Kasumi-1 (cell line): ENCODE measurements at regions not wholly inside any gene's neighbourhood (a gene's known extent, or its start where the extent isn't known, plus 50 kb on each side); places are given as distances from the start of the nearest gene placed in this dataset.
"Not testable (repeated sequence)": the region's sequence is repeated elsewhere in the genome, so short reads cannot be mapped to it uniquely, and the experiment has no call there.

ENCODE experiments used
- DNase-seq, 2 experiments: peaks; one replicate each; lab custom pipeline; 2025; lab: John Stamatoyannopoulos, UW

DNA sequence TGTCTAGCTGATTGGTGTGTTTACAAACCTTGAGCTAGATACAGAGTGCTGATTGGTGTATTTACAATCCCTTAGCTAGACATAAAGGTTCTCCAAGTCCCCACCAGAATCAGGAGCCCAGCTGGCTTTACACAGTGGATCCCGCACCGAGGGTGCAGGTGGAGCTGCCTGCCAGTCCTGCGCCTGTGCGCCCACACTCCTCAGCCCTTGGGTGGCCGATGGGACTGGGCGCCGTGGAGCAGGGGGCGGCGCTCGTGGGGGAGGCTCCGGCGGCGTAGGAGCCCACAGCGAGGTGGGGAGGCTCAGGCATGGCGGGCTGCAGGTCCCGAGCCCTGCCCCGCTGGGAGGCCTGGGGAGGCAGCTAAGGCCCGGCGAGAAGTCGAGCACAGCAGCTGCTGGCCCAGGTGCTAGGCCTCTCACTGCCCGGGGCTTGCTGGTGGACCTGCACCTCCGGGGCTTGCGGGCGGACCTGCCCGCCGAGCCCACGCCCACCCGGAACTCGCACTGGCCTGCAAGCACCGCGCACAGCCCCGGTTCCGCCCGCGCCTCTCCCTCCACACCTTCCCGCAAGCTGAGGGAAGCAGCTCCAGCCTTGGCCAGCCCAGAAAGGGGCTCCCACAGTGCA lies 51.0 kb upstream of the CDYL start:
- DNase-seq, result not testable (repeated sequence)

DNA sequence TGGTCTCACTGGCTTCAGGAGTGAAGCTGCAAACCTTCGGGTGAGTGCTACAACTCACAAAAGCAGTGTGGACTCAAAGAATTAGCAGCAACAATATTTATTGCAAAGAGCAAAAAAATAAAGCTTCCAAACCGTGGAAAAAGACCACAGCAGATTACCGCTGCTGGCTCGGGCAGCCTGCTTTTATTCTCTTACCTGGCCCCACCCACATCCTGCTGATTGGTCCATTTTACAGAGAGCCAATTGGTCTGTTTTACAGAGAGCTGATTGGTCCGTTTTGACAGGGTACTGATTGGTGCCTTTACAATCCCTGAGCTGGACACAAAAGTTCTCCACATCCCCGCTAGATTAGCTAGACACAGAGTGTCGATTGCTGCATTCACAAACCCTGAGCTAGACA lies 51.5 kb upstream of the CDYL start:
- DNase-seq, result not testable (repeated sequence)

DNA sequence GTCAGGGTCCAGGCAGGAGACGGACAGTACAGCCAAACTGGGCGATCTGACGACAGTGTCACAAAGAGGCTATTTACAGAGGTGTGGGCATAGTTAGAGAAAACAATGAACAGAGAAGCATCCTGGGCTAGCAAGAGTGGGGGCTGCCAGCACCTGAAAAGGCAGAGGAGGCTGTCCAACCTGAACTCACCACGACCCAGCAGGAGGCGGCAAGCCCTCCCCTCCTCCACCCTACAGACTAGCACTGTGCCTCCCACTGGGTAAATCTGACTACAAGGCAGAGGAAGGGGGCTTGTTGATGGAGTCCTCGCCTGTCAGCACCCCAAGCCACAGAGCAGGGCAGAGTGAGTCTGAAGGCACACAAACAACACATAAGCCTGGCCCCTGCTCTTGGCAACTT lies 52.8 kb upstream of the CDYL start:
- DNase-seq, result no peak

DNA sequence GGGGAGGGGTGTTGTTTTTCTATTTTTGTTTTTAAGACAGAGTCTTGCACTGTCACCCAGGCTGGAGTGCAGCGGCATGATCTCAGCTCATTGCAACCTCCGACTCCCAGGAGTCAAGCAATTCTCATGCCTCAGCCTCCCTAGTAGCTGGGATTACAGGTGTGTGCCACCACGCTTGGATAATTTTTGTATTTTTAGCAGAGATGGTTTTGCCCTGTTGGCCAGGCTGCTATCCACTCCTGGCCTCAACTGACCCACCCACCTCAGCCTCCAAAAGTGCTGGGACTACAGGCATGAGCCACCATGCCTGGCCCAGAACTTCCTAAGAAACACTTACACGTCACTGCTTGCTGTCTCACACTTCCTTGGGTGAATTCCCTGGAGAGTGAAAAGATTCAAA lies 54.8 kb upstream of the CDYL start:
- not testable (repeated sequence) for DNase-seq

DNA sequence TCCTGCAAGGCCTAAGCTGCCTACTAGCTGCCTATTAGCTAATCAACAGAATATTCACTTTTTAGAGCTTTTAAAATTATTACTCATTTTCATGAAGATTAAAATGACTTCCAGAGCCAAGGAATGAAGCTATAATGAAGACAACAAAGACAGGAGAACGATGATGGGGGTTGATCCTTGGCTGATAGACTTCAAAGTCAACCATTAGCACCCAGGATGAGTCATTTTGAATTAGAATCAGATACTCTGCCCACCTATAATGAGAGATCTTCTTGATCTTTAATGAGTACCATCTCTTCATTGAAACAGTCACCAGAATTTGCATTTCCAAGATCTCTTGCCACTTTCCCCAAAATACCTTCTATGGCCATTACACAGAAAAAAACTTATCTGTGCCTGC lies 56.7 kb upstream of the CDYL start:
- no peak for DNase-seq

DNA sequence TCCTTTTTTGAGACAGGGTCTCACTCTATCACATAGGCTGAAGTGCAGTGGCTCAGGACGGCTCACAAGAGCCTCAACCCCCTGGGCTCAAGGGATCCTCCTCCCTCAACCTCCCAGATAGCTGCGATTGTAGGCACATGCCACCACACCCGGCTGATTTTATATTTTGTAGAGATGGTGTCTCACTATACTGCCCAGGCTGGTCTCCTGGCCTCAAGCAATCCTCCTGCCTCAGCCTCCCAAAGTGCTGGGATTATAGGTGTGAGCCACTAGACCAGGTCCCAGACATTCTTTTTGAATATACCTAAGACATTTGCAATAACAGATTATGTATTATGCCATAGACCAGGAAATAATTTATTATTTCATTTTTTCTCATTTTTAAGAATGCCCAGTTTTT lies 58.3 kb upstream of the CDYL start:
- DNase-seq, result no peak

DNA sequence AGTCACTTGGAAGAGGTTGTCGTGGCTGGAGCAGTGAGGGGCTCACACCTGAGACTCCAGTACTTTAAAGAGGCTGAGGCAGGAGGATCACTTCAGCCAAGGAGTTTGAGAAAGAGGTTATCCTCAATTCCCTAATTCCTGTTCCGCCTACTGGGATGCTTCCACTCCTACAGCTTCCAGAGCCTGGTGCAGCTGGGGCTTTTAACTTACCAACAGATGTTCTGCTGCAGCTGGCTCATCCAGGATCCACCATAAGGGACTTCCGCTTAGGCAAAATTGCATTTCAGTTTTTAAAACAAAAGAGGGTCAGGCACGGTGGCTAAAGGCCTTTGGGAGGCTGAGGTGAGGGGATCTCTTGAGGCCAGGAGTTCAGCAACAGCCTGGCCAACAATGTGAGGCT lies 59.1 kb upstream of the CDYL start:
- no peak for DNase-seq

DNA sequence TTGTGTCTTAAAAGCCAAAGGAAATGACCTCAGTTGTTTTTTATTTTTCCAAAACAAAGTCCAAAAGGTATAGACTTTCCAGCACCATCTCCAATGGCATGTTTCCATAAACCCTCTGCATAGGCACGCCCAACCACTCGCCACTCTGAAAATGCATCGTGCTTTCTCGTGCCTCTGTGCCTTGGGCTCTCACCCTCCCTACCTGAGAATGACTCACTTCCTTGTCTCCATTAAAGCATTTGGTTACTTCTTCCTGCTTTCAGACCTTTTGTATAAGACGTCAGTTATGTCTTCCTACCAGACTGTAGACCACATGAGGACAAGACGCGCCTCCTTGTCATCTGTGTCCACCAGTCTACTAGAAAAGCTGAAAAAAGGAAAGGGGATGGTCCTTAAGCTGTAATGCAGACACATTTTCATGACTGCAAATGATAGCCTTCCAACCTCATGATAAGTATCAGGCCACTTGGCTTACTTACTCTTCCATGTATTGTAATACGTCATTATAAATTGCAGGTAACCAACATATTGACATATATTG lies 61.2 kb upstream of the CDYL start:
- no peak for DNase-seq

DNA sequence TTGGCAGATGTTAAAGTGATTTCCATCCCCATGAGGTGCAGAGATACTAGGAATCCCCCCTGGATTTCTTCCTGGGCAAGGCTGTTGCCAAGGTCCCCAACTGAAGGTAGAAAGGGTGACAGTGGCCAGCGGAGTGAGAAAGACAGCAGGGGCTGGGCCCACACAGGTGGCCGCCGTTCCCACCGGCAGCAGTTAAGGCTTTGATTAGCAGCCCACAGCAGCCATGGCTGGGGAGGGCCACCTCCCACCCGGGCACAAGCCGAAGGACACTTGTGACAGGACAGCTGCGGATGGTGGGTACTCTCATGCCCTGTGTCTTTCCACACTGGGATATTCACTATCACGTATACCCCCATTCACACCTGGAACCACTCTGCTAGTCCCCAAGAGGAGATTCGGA lies 63.9 kb upstream of the CDYL start:
- no peak for DNase-seq

DNA sequence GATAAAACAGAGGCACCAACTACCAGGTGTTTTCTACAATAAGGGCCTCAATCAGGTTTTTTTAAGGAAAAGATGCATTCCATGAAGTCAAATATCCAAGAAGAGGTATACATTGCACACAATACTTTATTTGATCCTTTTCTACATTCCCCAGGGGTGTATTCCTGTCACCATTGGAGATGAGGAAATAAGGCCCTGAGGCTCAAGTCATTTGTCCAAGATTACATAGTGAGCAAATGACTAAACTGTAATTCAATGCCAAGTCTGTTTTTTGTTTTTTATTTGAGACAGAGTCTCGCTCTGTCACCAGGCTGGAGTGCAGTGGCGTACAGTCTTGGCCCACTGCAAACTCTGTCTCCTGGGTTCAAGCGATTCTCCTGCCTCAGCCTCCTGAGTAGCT lies 69.2 kb upstream of the CDYL start:
- no peak for DNase-seq

DNA sequence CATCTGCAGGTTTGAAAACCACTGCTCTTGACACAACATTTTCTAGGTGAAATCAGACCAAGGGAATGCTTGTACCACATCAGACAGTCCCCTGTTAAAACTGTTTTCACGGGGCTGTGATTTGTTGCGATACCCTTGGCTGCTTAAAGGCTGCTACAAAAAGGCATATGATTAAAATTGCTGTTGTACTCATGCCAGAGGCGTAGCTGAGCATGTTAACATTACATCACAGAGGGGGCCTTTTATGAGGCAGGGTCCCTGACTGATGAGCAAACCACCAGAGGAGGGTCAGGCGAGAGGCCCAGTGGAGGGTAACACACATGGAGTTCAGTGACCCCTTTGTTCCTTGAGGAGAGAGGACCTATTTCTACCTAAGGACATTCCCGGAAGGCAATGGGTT lies 70.4 kb upstream of the CDYL start:
- DNase-seq, result no peak

DNA sequence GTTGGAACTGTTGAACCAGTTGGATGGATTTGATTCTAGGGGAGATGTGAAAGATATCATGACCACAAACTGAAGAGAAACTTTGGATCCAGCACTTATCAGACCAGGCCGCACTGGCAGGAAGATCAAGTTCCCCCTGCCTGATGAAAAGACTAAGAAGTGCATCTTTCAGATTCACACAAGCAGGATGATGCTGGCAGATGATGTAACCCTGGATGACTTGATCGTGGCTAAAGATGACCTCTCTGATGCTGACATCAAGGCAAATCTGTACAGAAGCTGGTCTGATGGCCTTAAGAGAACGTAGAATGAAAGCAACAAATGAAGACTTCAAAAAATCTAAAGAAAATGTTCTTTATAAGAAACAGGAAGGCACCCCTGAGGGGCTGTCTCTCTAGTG lies 72.8 kb upstream of the CDYL start:
- DNase-seq, result no peak

DNA sequence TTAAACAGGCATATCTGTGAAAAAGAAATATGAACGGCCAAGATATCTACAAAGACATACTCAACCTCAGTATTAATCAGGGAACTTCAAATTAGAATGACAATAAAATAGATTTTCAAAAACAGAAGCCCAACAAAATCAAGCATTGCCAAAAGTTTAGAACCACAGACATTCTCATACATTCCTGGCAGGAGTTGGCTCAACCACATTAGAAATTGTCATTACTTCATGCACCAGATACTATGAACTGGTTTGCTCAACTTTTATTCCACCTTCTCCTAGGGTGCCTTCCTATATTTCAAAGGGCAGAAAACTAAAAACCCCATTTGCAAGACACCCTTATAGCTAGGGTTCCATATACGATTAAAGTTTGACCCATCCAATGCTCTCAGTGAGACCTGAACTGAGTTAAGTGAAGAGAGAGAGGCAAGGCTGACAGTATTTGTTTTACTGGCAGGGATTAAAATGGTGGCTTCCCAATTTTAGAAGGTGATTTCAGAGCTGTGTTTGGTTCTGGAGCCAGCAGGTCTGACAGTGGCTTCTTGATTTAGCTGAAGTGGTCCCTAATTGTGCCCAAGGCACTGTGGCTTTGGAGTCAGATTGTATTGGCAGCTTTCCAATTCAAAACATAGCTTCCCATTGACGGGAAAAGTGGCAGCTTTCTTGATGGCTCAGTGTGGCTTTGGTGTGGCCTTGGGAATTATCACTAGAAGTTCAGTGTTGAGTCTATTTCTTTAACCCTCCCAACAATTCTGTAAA lies 77.1 kb upstream of the CDYL start:
- DNase-seq, result no peak

DNA sequence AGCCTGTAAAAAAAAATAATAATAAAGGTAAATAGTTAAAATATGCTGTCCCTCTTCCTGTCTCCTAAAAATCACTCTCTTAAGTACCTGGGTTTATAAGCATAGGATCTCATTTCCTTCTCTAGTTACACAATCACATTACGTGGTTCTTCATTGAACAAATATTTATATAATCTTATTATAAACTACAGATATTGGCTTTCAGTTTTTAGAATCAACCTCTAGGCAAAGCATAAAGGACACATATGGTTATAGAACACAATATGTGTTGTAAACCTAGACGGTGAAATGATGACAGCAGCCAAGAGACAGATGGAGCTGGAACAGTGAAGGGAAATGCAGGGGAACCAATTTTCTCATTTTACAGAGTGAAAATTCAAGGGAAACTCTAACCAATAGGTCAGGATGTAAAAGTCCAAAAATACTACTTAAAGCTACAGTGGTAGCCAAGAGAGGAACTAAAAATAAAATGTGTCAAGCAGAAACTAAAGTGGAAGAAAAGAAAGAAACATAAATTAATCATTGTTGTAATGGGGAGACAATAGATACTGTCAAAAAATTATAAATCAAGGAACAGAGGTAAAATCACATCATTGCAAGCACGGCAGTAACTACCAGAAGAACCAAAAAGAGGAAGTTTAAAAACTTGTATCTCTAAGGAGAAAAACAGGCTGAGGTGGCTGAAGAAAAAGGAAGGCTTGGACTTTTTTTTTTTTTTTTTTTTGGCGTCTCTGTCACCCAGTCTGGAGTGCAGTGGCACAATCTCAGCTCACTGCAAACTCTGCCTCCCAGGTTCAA lies 82.8 kb upstream of the CDYL start:
- peak; percentile 34 to 55 for DNase-seq

DNA sequence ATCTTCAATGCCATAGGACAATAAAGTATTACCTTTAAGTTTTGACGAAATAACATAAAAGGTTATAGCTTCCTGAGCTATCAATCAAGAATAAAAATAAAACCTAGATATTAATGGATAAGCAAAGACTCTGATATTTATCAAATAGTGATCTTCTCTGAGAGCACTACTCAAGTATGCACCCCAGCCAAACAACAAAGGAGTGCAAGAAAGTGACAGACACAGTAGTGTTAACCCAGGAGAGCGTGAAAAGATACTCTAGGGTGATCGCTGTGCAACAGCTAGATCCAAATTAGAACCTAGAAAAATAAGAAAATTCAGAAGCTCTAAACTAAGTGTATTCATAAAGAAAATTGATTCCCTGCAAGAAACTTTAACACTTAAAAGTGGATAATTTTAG lies 83.5 kb upstream of the CDYL start:
- no peak for DNase-seq

DNA sequence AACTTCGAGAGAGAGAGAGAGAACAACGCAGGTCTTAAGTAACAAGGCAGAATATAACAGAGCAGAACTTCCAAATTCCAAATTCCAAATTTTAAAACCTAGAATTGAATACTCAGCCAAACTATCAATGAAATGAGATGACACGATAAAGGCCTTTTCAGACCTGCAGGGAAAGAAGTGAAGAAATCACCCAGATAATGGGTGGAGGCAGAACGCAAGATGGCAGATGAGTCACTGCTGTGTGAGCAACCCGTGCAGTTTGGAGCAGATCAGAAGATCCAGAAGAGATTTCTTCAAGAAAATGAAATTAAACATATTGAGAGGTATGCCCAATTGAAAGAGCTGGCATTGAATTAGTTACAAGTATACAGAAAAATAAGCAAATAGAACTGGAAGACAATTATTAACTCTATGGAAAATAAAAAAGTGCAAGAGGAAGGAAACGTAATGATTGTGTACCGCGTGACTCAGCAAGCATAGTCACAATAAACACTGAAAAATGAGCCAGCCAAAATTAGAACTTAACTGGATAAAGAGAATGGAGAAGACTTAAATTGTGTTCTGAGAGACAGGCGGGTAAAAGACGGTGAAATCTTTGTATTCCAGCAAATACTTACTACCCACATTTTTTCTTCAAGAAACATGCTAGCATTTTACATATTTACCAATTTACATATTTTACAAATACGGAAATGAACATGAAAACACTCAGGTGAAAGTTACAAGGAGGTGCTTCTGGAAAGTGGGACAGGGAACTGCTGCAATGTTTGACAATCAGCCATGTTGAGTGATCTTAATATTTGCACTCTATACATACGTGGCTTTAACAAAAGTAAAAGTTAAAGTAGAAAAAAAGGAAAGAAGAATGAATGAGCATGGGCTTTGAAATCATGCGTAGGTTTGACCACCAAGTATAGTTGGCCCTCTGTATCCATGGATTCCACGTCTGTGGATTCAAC lies 87.9 kb upstream of the CDYL start:
- DNase-seq, result no peak

DNA sequence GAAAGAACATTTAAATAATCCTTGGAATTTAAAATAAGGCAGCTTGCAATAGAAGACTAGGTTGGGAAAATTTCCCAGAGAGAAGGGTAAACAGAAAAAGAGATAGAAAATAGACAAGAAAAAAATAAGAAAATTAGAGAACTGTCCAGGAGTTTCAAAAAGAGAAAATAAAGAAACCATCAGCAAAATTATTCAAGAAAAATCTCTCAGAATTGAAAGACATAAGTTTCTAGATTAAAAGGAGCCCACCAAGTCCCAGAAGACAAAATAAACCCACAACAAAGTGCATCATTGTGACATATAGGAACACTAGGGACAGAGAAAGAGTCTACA lies 88.6 kb upstream of the CDYL start:
- no peak for DNase-seq

DNA sequence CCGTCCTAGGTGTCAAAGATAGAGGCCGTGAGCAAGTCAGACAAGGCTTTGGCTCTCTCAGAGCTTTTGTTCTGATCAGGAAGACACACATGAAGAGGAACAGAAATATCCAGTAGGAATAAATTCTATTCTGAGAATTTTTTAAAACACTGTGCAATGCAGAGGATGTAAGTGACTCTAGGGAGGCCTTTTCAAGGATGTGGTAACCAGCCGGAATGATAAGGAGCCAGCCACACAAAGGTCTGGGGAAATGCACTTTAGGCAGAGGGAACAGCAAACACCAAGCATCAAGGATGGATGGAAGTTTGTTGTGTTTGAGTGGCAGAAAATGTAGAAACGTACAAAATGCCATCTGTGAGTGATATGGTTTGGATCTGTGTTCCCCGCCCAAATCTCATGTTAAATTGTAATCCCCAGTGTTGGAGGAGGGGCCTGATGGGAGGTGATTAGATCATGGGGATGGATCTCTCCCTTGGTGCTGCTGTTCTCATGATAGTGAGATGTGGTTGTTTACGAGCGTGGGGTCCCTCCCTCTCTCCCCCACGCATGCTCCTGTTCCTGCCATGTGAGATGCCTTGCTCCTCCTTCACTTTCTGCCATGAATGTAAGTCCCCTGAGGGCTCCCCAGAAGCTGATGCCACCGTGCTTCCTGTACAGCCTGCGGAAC lies 93.6 kb upstream of the CDYL start:
- no peak for DNase-seq

DNA sequence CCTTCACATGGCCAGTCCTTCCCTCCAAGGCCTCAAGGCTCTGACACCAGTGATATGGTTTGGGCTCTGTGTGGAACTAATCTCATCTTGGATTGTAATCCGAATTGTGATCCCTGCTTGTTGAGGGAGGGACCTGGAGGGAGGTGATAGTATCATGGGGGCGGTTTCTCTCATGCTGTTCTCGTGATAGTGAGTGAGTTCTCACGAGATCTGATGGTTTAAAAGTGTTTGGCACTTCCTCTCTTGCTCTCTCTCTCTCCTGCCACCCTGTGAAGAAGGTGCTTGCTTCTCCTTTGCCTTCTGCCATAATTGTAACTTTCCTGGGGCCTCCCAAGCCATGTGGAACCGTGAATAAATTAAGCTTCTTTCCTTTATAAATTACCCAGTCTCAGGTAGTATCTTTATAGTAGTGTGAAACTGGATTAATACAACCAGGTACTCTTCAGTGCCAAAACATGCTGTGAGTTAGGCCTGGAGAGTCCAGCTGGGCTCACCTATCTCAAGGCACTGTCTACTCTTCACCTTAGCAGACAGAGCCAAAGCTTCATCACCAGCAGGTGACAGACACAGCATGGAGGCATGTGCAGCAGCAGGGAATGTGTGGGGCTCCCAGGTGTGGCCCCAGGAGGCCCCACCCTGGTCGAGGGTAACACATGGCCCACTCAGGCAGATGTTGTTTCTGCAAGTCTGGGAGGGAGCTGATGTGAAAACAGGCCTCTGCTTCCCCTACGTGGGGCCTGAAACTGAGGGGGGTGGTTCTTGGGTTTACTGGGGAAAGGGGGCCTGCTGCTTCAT lies 97.5 kb upstream of the CDYL start:
- DNase-seq, result no peak

DNA sequence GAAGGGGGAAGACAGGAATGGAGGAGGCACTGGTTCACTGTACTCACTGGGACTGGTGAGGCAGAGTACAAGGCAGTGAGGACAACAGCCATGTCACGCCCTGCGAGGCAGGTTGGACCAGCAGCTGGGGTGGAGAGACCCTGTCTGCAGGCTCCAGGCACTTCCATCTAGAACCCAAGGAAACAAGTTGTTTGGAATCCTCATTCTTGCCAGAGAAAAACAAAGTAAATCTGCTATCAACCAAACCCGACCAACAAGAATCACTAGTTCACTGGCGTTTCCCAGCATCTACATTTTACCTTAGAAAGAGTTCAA lies 98.5 kb upstream of the CDYL start:
- no peak for DNase-seq
